ENCODE measurements at regions not wholly inside any gene's neighbourhood (a gene's known extent, or its start where the extent isn't known, plus 50 kb on each side); places are given as distances from the start of the nearest gene placed in this dataset.

DNA sequence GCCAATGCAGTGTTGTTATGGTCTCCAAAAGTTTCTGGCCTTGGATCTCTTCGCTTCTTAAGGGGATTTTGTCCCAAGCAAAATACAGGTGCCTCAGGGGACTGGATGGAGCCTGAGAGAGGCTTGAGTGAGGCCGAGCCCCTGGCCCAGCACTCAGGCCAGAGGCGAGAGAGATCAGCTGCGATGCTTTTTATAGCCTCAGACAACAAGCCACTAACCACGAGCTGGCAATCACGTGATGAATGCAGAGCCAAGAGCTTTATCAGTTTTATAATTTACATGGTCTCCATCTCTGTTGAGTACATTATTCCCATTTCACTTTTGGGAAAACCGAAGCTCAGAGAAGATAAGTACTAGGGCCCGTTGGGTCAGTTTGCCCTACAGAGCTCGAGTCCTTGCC lies 360.0 kb upstream of the CDH5 start:
- Histone ChIP-seq H2BK12ac (ENCODE audit: low read depth, low read length) (no peak overlapping the region), H3K23ac (ENCODE audit: insufficient read length) (no peak overlapping the region), H3K23me2 (ENCODE audit: low read depth, low read length) (no peaks in the 10 kb centered on the region), H4K20me1 (replicated peaks in 1 of 2; ENCODE audit: control insufficient read depth in 1 of 2, insufficient read depth in 2 of 2, low read length in 2 of 2) (no peaks in the 10 kb centered on the region), H2BK20ac (ENCODE audit: low read length) (no peak overlapping the region), H2BK5ac (ENCODE audit: low read depth, low read length) (no peak overlapping the region), H3K9ac (replicated peaks in 1 of 4; ENCODE audit: extremely low read depth in 1 of 4, low read depth in 3 of 4, low read length in 3 of 4) (no peak overlapping the region), H3K9me3 (ENCODE audit: insufficient read depth in 2 of 2, low read depth in 1 of 2, low read length in 1 of 2) (no peaks in the 10 kb centered on the region), H2BK120ac (replicated peaks; ENCODE audit: low read depth, low read length) (no peak overlapping the region), H4K91ac (replicated peaks; ENCODE audit: insufficient read length, low read length) (no peak overlapping the region), H3K4ac (replicated peaks; ENCODE audit: insufficient read length, low read depth, low read length) (no peak overlapping the region), H2AK5ac (ENCODE audit: low read depth, low read length) (no peak overlapping the region), H3K79me1 (ENCODE audit: low read depth, low read length) (no peaks in the 10 kb centered on the region), H3K27me3 (replicated peaks in 1 of 4; ENCODE audit: control insufficient read depth in 3 of 4, extremely low read depth in 1 of 4, insufficient read depth in 3 of 4, low read length in 3 of 4) (no peaks in the 10 kb centered on the region; a peak in 1 of 7 replicates), H3K27ac (ENCODE audit: low read depth, low read length) (no peak overlapping the region), H3K79me2 (ENCODE audit: control insufficient read depth in 1 of 2, insufficient read depth in 2 of 2, low read length in 2 of 2) (no peaks in the 10 kb centered on the region), H3K14ac (ENCODE audit: insufficient read length) (no peak overlapping the region), H3K18ac (ENCODE audit: extremely low read depth, low read length) (no peak overlapping the region), H3K4me2 (ENCODE audit: insufficient read depth in 1 of 2, low read depth in 2 of 2, low read length in 2 of 2) (no peak overlapping the region), H2BK15ac (ENCODE audit: low read length) (no peak overlapping the region), H3K56ac (replicated peaks; ENCODE audit: insufficient read length, low read depth, low read length) (no peak overlapping the region), H3K4me1 (replicated peaks in 1 of 4; ENCODE audit: control insufficient read depth in 3 of 4, insufficient read depth in 4 of 4, low read length in 3 of 4) (no peaks in the 10 kb centered on the region; a peak in 1 of 7 replicates), H3K4me3 (ENCODE audit: extremely low read depth in 1 of 4, insufficient read depth in 2 of 4, low read depth in 3 of 4, low read length in 4 of 4) (no peak overlapping the region), H3K36me3 (ENCODE audit: control insufficient read depth in 2 of 4, insufficient read depth in 4 of 4, low read length in 3 of 4) (no peaks in the 10 kb centered on the region), H2AFZ (ENCODE audit: low read length) (no peak overlapping the region), H4K8ac (ENCODE audit: extremely low read depth, insufficient read depth, low read length) (no peak overlapping the region), H4K5ac (ENCODE audit: insufficient read length, low read depth, low read length) (no peak overlapping the region)
- CTCF ChIA-PET (ENCODE audit: partially characterized antibody): interaction anchor here (1.1 to 2.2 kb wide), 2 partner anchors 15 to 54 kb away, joined by 3 to 8 read pairs; no protein-coding TSS in a partner anchor
- POLR2A ChIA-PET (ENCODE audit: partially characterized antibody): no interaction called here
- DNase-seq (ENCODE audit: low read depth in 1 of 2, low spot score in 2 of 2) (no peak), FAIRE-seq (no peak)
- WGBS, 2 experiments (ENCODE audit: extremely low coverage in 1 of 2, insufficient coverage in 1 of 2, insufficient read length in 1 of 2, insufficient replicate concordance in 2 of 2, low coverage in 1 of 2, low lambda C conversion rate in 2 of 2, missing lambda C conversion rate in 1 of 2): 92% methylated on average over 9 of the region's 9 CpGs; no CpG with 5 or more reads in 1 of the 2 experiments
- no peak for TF ChIP-seq CTCF (IDR thresholded peaks at IDR 0.05; ENCODE audit: control extremely low read depth in 1 of 3, insufficient read depth in 1 of 3, low read depth in 1 of 3, low read length in 3 of 3)
- TF ChIP-seq BCL11A (IDR thresholded peaks at IDR 0.05; ENCODE audit: low read depth in 2 of 2, low read length in 2 of 2): no peak
- TF ChIP-seq JUND (IDR thresholded peaks at IDR 0.05; ENCODE audit: low read length): no peak
- TF ChIP-seq ASH2L (IDR thresholded peaks at IDR 0.05; ENCODE audit: low read length): no peak
- TF ChIP-seq CTBP2 (IDR thresholded peaks at IDR 0.05; ENCODE audit: borderline replicate concordance, insufficient read depth, insufficient read length, low read length): no peak
- TF ChIP-seq TBP (IDR thresholded peaks at IDR 0.05; ENCODE audit: low read depth, low read length): no peak
- no peak for TF ChIP-seq HDAC6 (IDR thresholded peaks at IDR 0.05; ENCODE audit: low read depth, low read length)
- TF ChIP-seq GABPA (IDR thresholded peaks at IDR 0.05; ENCODE audit: borderline replicate concordance, insufficient read depth, low read length): no peak

All from H1 (cell line).